HCT116 (cell line): ENCODE measurements at regions not wholly inside any gene's neighbourhood (a gene's known extent, or its start where the extent isn't known, plus 50 kb on each side); places are given as distances from the start of the nearest gene placed in this dataset.

ENCODE experiments used
- ATAC-seq: fragments of 200-7000 bp; cut with Tn5 transposase; 2 replicates; pipeline ENCODE4 v1.9.1; 2020; ENCODE audit warnings: mild to moderate bottlenecking, moderate library complexity
- BruUV-seq: library from RNA; stranded (reverse); fragments of 400-500 nt; replicated peaks from 2 replicates; lab custom pipeline; 2021; lab: Mats Ljungman, UMichigan
- CTCF ChIA-PET: fragments of 300-600 bp; sonication (Branson Sonifier 250); formaldehyde crosslinking; loops from one replicate; lab custom pipeline; 2021; ENCODE audit warnings: antibody characterized with exemption; lab: Charles Lee
- POLR2A ChIA-PET: fragments of 300-600, 350-600 bp; sonication (Branson Sonifier 250); formaldehyde crosslinking; loops from one replicate; lab custom pipeline; 2021; ENCODE audit warnings: antibody characterized with exemption; lab: Charles Lee
- RAD21 ChIA-PET, 2 experiments: fragments of 300-600 bp; sonication (Branson Sonifier 250); formaldehyde crosslinking; loops; one replicate each; lab custom pipeline; 2023; ENCODE audit warnings: low total read pairs in 2 of 2; ENCODE audit not compliant: uncharacterized antibody in 2 of 2, unreplicated experiment in 2 of 2, low non-redundant PET in 1 of 2; lab: Charles Lee
- DNase-seq: peaks from one replicate; pipeline ENCODE4 v3.0.0-alpha.2; 2010; ENCODE audit warnings: low read depth, low spot score
- H2AFZ ChIP-seq: fragments of 200-600 bp; shearing (Covaris generic), sonication (generic); 2 replicates; pipeline ENCODE4 v1.6.1; 2017; ENCODE audit warnings: low read depth, mixed run types, mixed read lengths, antibody characterized with exemption, low read length; ENCODE audit not compliant: poor library complexity, severe bottlenecking
- H3K27ac ChIP-seq: 2 replicates; pipeline ENCODE4 v1.5.1; 2012; ENCODE audit warnings: low read depth, low read length
- H3K27me3 ChIP-seq: fragments of 200-600 bp; sonication (generic); 2 replicates; pipeline ENCODE4 v1.6.1; 2016; ENCODE audit warnings: mixed run types, low read length, mixed read lengths; ENCODE audit not compliant: insufficient read depth
- H3K36me3 ChIP-seq, 2 experiments: fragments of 200-500 bp in 1 of 2; fragments of 200-600 bp in 1 of 2; sonication (Bioruptor generic) in 1 of 2; sonication (generic) in 1 of 2; 2 replicates each; pipeline versions ENCODE4 v1.5.1 to v1.6.1; 2014 to 2016; ENCODE audit warnings: low read length in 2 of 2, inconsistent platforms in 1 of 2, mixed read lengths in 1 of 2, mixed run types in 1 of 2; ENCODE audit not compliant: insufficient read depth in 2 of 2, control insufficient read depth in 1 of 2
- H3K4me1 ChIP-seq, 2 experiments: fragments of 200-600 bp in 1 of 2; sonication (generic) in 1 of 2; 2 replicates each; pipeline versions ENCODE4 v1.5.1 to v1.6.1; 2012 to 2017; ENCODE audit warnings: low read length in 2 of 2, inconsistent platforms in 1 of 2, mild to moderate bottlenecking in 1 of 2, mixed read lengths in 1 of 2, mixed run types in 1 of 2, moderate library complexity in 1 of 2; ENCODE audit not compliant: insufficient read depth in 2 of 2, control insufficient read depth in 1 of 2
- H3K4me2 ChIP-seq: fragments of 200-600 bp; sonication (generic); 2 replicates; pipeline ENCODE4 v1.6.1; 2017; ENCODE audit warnings: mixed run types, low read length, mixed read lengths
- H3K4me3 ChIP-seq, 2 experiments: fragments of 200-600 bp in 1 of 2; sonication (generic) in 1 of 2; replicated peaks in 1 of 2; 2 replicates each; pipeline ENCODE4 v1.5.1; 2011 to 2016; ENCODE audit warnings: low read length in 2 of 2, control low read depth in 1 of 2, low read depth in 1 of 2, mild to moderate bottlenecking in 1 of 2, mixed read lengths in 1 of 2, mixed run types in 1 of 2
- H3K79me2 ChIP-seq: fragments of 200-600 bp; sonication (generic); 2 replicates; pipeline ENCODE4 v1.6.1; 2017; ENCODE audit warnings: mild to moderate bottlenecking, mixed run types, low read length, moderate library complexity, mixed read lengths; ENCODE audit not compliant: insufficient read depth
- H3K9ac ChIP-seq: fragments of 200-600 bp; sonication (generic); 2 replicates; pipeline ENCODE4 v1.6.1; 2016; ENCODE audit warnings: low read length, mixed read lengths
- H3K9me2 ChIP-seq: fragments of 200-600 bp; sonication (generic), shearing (Covaris generic); 2 replicates; pipeline ENCODE4 v1.6.1; 2017; ENCODE audit warnings: mixed run types, mild to moderate bottlenecking, moderate library complexity; ENCODE audit not compliant: insufficient read depth
- H3K9me3 ChIP-seq, 2 experiments: fragments of 200-500 bp in 1 of 2; fragments of 200-600 bp in 1 of 2; sonication (Bioruptor generic) in 1 of 2; sonication (generic) in 1 of 2; 2 replicates each; pipeline ENCODE4 v1.6.1; 2014 to 2017; ENCODE audit warnings: low read length in 2 of 2, mixed read lengths in 2 of 2, inconsistent platforms in 1 of 2, low read depth in 1 of 2, mild to moderate bottlenecking in 1 of 2, mixed run types in 1 of 2, moderate library complexity in 1 of 2; ENCODE audit not compliant: control insufficient read depth in 1 of 2, insufficient read depth in 1 of 2
- H4K20me1 ChIP-seq: fragments of 200-600 bp; sonication (generic), shearing (Covaris generic); 2 replicates; pipeline ENCODE4 v1.6.1; 2017; ENCODE audit warnings: mixed run types, mild to moderate bottlenecking, moderate library complexity; ENCODE audit not compliant: insufficient read depth
- CBX3 ChIP-seq: IDR thresholded peaks from 2 replicates; pipeline ENCODE4 v1.6.1; 2012; ENCODE audit warnings: low read depth
- CEBPB ChIP-seq: IDR thresholded peaks from 2 replicates; pipeline ENCODE4 v1.6.1; 2012; ENCODE audit warnings: low read depth
- EGR1 ChIP-seq: IDR thresholded peaks from 2 replicates; pipeline ENCODE4 v1.6.1; 2012; ENCODE audit warnings: low read depth
- ELF1 ChIP-seq: IDR thresholded peaks from 2 replicates; pipeline ENCODE4 v1.6.1; 2012; ENCODE audit warnings: low read depth, borderline replicate concordance
- EZH2phosphoT487 ChIP-seq: fragments of 200-600 bp; IDR thresholded peaks from 2 replicates; pipeline ENCODE4 v1.6.1; 2018; ENCODE audit warnings: antibody characterized with exemption, borderline replicate concordance
- FOSL1 ChIP-seq: IDR thresholded peaks from 2 replicates; pipeline ENCODE4 v1.6.1; 2012; ENCODE audit warnings: low read depth
- JUND ChIP-seq: IDR thresholded peaks from 2 replicates; pipeline ENCODE4 v1.6.1; 2012
- POLR2AphosphoS5 ChIP-seq: IDR thresholded peaks from 2 replicates; pipeline ENCODE4 v1.6.1; 2011; ENCODE audit warnings: mild to moderate bottlenecking, low read depth, low read length, moderate library complexity
- RAD21 ChIP-seq: IDR thresholded peaks from 2 replicates; pipeline ENCODE4 v1.6.1; 2012; ENCODE audit warnings: low read depth, mild to moderate bottlenecking
- SRF ChIP-seq: IDR thresholded peaks from 2 replicates; pipeline ENCODE4 v1.6.1; 2012; ENCODE audit warnings: low read depth
- TCF7L2 ChIP-seq: IDR thresholded peaks from 2 replicates; pipeline ENCODE4 v1.7.0; 2011; ENCODE audit warnings: borderline replicate concordance, inconsistent platforms; ENCODE audit not compliant: insufficient read depth, insufficient read length; ENCODE audit errors: extremely low read depth
- intact Hi-C: fragments of 100-400 bp; cut with micrococcal nuclease; formaldehyde crosslinking; loops from 2 replicates; pipeline ENCODE4 v1.10.0; 2022
- TF ChIP-seq, protein P1 (sequence below): IDR thresholded peaks from 2 replicates; pipeline ENCODE4 v1.6.1; 2012
- TF ChIP-seq, protein P2 (sequence below): IDR thresholded peaks from 2 replicates; pipeline ENCODE4 v1.6.1; 2012; ENCODE audit warnings: low read depth
- TF ChIP-seq, protein P3 (sequence below): IDR thresholded peaks from 2 replicates; pipeline ENCODE4 v1.6.1; 2012

DNA sequence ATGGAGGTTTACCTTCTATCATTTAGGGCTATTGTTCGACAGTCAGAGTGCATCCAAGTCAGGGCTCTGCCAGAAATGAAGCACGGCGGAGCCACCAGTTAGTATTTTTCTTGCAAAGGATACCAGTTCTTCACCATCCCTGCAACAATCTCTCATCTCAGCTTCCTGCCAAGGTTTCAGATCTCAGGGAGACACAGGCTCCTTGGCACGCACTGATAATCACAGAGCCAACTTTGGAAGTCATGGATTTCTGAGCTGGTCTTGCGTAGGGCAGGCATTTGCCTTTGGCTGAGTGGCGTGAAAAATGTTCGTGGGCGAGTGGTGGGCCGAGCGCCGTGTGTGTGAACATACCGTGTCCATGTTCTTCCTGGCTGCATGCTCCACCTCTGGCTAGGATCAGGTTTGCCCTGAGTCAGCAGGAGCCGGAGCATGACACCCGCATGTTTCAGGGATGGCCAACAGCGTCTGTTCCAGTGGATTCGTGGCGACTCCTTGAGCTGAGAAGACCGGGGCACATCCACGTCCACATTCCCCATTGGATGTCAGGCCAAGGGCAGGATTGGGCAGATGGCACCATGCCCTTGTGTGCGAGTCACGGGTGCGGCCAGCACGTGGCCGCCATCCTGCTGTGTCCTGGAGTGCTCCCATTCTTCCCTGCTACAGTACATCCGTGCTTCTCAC lies 118.5 kb upstream of the C1orf174 start:
- H3K27me3 ChIP-seq, result peaks cover 19% of the 10 kb centered on the region
- intact Hi-C loops, result no loop called here
- ChIA-PET RAD21 (no interaction called here), CTCF (no interaction called here), POLR2A (no interaction called here)
- no peaks in the 10 kb centered on the region for H3K4me1 ChIP-seq
- no peak overlapping the region for H3K27ac ChIP-seq
- H3K9me2 ChIP-seq, result no peaks in the 10 kb centered on the region
- no peaks in the 10 kb centered on the region for H4K20me1 ChIP-seq
- H3K79me2 ChIP-seq, result no peaks in the 10 kb centered on the region
- H2AFZ ChIP-seq, result no peak overlapping the region
- no peaks in the 10 kb centered on the region for H3K9me3 ChIP-seq
- BruUV-seq, result no TSS peak
- no peak overlapping the region for H3K4me3 ChIP-seq
- DNase-seq, result no peak
- TF ChIP-seq CEBPB (no peak), SRF (no peak), ELF1 (no peak), FOSL1 (no peak), TCF7L2 (no peak), CBX3 (no peak), JUND (no peak), RAD21 (no peak), POLR2AphosphoS5 (no peak), EGR1 (no peak), EZH2phosphoT487 (no peak)
- TF ChIP-seq, protein P1, sequence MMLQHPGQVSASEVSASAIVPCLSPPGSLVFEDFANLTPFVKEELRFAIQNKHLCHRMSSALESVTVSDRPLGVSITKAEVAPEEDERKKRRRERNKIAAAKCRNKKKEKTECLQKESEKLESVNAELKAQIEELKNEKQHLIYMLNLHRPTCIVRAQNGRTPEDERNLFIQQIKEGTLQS, result no peak
- TF ChIP-seq, protein P2, sequence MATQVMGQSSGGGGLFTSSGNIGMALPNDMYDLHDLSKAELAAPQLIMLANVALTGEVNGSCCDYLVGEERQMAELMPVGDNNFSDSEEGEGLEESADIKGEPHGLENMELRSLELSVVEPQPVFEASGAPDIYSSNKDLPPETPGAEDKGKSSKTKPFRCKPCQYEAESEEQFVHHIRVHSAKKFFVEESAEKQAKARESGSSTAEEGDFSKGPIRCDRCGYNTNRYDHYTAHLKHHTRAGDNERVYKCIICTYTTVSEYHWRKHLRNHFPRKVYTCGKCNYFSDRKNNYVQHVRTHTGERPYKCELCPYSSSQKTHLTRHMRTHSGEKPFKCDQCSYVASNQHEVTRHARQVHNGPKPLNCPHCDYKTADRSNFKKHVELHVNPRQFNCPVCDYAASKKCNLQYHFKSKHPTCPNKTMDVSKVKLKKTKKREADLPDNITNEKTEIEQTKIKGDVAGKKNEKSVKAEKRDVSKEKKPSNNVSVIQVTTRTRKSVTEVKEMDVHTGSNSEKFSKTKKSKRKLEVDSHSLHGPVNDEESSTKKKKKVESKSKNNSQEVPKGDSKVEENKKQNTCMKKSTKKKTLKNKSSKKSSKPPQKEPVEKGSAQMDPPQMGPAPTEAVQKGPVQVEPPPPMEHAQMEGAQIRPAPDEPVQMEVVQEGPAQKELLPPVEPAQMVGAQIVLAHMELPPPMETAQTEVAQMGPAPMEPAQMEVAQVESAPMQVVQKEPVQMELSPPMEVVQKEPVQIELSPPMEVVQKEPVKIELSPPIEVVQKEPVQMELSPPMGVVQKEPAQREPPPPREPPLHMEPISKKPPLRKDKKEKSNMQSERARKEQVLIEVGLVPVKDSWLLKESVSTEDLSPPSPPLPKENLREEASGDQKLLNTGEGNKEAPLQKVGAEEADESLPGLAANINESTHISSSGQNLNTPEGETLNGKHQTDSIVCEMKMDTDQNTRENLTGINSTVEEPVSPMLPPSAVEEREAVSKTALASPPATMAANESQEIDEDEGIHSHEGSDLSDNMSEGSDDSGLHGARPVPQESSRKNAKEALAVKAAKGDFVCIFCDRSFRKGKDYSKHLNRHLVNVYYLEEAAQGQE, result no peak
- TF ChIP-seq, protein P3, sequence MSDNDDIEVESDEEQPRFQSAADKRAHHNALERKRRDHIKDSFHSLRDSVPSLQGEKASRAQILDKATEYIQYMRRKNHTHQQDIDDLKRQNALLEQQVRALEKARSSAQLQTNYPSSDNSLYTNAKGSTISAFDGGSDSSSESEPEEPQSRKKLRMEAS, result no peak
- TF ChIP-seq, all 23 proteins: peak for 0
- no peak overlapping the region for H3K4me2 ChIP-seq
- ATAC-seq, result no peak
- no peaks in the 10 kb centered on the region for H3K36me3 ChIP-seq
- H3K9ac ChIP-seq, result no peak overlapping the region
